NCI-H1105 treated with DMSO at 0.1 percent for 48 hours (cell line): ENCODE measurements at regions not wholly inside any gene's neighbourhood (a gene's known extent, or its start where the extent isn't known, plus 50 kb on each side); places are given as distances from the start of the nearest gene placed in this dataset.
"Not testable (repeated sequence)": the region's sequence is repeated elsewhere in the genome, so short reads cannot be mapped to it uniquely, and the experiment has no call there.

ENCODE experiments used
- DNase-seq: peaks from one replicate; lab custom pipeline; 2025; lab: John Stamatoyannopoulos, UW

- no peak for DNase-seq
Observed at GRCh38 chr21:38041493-38041892, 125.2 kb upstream of the KCNJ6 start.

- DNase-seq = no peak
Observed at GRCh38 chr21:38042246-38042645, 126.0 kb upstream of the KCNJ6 start.

DNA sequence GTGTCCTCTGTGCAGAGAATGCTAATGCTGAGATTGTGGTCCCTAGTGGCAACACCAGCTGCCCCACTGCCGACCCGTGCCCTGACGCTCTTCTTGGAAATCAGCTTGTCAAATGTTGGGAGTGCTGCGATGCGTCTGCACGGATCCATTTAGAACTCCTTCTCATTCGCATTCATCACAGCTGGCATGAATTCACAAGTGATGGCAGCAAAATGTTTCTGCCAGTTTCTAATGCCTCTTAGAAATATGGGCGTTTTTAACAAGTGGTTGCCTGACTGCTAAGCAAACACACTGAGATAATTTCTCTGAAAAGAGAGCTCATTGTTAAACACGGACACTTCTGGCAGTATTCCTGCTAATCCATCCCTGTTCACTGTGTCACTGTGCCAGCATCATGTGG lies 131.9 kb upstream of the KCNJ6 start:
- peak; percentile 99 for DNase-seq

- peak; percentile 22 for DNase-seq
Observed at GRCh38 chr21:38054334-38054733, 138.1 kb upstream of the KCNJ6 start.

DNA sequence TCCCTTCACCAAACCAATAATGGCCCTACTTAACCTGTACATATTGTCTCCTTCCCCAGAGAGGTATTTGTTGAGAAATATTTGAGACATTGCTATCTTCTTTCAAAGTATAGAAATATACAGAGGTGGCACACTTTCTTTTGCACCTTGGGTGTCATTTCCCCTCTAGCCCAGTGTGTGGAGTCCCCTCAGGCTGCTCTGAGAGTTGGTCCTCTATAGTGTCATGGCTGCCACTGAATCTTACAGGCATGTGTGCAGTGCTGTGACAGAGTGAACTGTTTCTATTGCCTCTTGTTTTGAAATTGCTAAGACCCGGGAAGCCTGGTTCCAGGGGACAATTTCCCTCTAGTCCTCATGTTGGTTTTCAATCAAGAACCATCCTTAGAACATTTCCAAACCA lies 140.2 kb upstream of the KCNJ6 start:
- no peak for DNase-seq

DNA sequence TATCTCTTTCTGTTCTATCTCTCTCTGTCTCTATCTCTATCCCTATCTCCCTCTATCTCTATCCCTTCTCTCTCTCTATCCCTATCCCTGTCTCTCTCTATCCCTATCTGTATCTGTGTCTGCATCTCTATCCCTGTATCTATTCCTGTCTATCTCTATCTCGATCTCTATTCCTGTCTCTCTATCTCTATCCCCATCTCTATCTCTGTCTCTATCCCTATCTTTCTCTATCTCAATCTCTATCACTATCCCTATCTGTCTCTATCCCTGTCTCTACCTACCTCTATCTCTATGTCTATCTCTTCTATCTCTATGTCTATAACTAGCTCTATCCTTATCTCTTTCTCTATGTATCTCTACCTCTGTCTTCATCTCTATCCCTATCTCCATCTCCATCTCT lies 141.4 kb upstream of the KCNJ6 start:
- DNase-seq = no peak

- no peak for DNase-seq
Observed at GRCh38 chr21:38060533-38060932, 144.3 kb upstream of the KCNJ6 start.

- no peak for DNase-seq
Observed at GRCh38 chr21:38067086-38067739, 151.0 kb upstream of the KCNJ6 start.

DNA sequence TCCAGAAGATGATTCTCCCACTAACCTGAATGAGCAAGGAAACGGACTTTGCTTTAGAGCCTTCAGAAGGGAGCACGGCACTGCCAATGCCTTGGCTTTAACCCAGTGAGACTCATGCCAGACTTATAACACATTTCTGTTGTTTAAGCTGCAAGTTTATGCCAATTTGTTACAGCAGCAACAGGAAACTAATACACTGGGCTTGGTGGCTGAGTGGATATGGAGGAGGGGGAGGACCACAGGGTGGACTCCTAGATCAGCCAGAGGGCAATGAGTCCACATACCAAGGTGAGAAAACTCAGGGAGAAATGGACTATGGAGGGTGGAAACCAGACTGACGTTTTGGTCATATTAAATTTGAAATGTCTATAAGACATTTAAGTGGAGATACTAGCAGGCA lies 156.2 kb upstream of the KCNJ6 start:
- no peak for DNase-seq

DNA sequence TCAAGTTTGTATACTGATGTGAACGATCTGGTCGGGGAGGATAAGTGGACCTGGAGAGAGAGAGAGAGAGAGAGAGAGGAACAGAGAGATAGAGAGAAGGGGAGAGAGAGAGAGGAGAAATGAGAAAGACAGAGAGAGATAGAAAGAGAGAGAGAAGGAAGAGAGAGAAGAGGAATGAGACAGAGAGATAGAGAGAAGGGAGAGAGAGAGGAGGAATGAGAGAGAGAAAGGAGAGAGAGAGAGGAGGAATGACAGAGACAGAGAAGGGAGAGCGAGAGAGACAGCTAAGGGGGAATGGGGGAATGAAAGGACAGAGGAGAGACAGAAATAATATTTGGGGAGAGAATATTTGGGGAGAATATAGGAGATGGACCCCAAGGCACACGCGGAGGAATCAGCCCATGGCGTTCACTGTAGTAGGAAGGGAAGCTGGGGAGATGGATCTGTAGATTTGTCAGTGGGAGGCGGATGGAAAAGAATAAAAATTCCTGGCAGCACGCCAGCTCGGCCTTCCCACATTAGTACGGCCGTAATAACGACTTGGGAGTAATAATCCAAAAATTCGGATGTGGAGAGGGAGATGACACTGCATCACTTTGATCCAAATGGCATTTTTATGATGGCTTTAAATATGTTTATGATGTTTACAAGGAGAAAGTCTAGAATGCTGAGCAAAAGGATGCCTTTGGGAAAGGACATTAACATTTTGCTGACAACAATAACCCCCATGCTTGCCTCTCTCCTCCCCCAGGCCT lies 159.8 kb upstream of the KCNJ6 start:
- peak; percentile 4 for DNase-seq

GRCh38 chr21:38077569-38077968 lies 161.3 kb upstream of the KCNJ6 start:
- DNase-seq = no peak

DNA sequence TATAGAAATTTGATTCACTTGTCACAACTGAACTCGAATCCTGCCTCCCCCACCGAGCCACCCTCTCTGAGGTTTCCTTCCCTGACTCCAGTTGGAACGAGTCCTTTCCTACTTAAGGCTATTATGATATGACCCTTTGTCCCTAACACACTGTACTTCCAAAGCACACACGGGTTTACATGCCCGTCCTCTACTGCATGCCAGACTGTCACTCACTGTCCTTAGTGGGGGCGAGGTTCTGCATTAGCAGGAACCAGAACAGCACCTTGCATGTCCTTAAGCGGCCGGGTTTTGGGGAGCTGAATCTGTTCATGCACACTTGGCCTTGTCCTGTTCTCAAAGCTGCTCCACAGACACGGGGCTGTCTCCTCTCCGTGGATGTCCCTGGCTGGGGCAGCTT lies 164.6 kb upstream of the KCNJ6 start:
- DNase-seq = no peak

DNA sequence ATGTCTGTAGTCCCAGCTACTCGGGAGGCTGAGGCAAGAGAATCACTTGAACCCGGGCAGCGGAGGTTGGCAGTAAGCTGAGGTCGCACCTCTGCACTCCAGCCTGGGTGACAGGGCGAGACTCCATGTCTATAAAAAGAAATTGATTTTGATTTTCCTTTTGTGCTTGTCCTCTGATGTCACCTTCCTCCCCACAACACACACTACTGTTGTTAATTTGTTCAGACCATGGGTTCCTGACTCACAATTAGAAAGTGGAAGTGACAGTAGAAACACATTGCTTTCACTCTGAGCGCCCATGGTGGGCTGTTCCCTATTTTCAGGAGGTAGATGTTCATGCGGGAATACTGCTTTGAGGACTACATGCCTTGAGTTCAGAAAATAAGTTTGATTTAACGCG lies 165.5 kb upstream of the KCNJ6 start:
- DNase-seq = no peak

DNA sequence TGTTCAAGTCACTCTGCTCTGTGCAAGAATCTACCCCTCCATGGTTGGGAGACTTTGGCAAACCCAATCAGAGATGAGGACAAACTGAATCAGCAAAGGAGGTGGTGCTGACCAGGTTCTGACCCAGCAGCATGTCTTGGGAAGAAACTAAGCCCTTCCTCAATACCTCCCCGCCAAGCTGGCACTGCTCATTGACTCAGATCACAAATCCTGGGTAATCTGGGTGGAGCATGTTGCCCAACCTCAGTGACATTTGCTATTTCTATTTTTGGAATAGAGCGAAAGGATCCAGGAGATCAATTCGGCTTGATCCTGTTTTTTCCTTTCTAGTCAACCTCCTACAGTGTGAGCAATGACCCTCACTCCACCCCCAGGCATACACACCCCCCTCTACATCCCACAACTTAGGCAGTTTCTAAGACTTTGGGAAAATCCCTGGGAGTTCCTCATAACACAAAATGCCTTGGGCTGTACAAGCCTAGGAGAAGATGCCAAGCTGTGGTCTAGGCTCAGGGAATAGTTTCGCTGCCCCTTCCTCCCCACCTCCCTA lies 166.8 kb upstream of the KCNJ6 start:
- DNase-seq = no peak

GRCh38 chr21:38083535-38083934 lies 167.3 kb upstream of the KCNJ6 start:
- no peak for DNase-seq

DNA sequence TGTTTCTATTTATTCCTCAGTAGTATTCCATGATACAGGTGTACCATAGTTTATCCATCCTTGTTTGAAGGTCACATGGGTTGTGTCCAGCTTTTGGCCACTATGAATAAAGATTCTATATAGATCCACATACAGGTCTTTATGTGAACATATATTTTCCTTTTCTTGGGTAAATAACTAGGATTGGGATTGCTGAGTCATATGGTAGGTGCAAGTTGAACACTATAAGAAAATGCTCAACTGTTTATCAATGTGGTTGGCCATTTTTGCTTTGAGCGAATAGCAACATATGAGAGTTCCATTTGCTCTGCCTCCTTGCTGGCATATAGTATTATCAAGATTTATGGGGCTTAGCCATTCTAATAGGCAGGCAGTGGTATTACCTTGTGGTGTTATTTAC lies 170.2 kb upstream of the KCNJ15 start:
- DNase-seq = no peak

- DNase-seq = no peak
Observed at GRCh38 chr21:38088916-38089762, 167.7 kb upstream of the KCNJ15 start.

- no peak for DNase-seq
Observed at GRCh38 chr21:38089763-38090046, 167.1 kb upstream of the KCNJ15 start.

DNA sequence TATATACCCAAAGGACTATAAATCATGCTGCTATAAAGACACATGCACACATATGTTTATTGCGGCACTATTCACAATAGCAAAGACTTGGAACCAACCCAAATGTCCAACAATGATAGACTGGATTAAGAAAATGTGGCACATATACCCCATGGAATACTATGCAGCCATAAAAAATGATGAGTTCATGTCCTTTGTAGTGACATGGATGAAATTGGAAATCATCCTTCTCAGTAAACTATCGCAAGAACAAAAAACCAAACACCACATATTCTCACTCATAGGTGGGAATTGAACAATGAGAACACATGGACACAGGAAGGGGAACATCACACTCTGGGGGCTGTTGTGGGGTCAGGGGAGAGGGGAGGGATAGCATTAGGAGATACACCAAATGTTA lies 165.7 kb upstream of the KCNJ15 start:
- not testable (repeated sequence) for DNase-seq

GRCh38 chr21:38092051-38092450 lies 164.7 kb upstream of the KCNJ15 start:
- DNase-seq = no peak

GRCh38 chr21:38095220-38095619 lies 161.6 kb upstream of the KCNJ15 start:
- DNase-seq = no peak

GRCh38 chr21:38097789-38098188 lies 159.0 kb upstream of the KCNJ15 start:
- DNase-seq = no peak

- DNase-seq = no peak
Observed at GRCh38 chr21:38112219-38112789, 144.5 kb upstream of the KCNJ15 start.
